ENCODE measurements at regions not wholly inside any gene's neighbourhood (a gene's known extent, or its start where the extent isn't known, plus 50 kb on each side); places are given as distances from the start of the nearest gene placed in this dataset.

DNA sequence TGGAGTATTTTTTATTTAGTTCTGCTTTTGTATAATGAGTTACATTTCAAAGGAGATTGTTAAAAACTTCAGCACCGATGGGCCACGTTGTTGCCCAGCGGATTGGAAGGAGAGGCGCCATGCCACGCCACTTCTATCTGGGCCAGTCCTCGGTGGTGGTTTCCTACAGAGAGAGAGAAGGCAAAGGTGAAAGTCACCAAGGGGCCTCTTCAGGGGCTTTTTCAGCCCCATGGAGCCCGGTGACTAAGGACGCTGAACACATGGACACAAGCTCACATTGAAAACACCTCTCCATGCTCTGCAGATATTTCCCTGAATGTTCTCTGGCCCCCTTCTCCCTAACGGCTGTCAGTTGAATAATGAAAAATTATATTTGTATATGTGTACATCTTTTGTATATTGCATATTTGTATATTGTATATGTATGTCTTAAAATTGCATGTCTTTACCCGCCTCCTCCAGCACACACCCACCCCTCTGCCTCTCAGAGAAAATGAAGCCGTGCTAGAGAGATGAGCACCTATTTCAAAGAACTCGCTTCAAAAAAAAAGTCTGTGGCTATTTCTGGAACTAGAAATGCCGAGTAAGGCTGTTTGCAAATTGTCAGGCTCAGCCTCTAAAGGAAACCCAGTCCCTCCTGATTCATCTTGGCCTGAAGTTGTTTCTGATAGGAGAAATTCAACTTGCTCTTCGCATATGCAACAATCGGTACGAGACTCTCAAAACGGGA, 91.9 kb upstream of the CDH4 start:
- in situ Hi-C loops (cut with MboI; ENCODE audit: low sequenced_read_pairs), result no loop called here
- H3K9me3 ChIP-seq, result no peaks in the 10 kb centered on the region

DNA sequence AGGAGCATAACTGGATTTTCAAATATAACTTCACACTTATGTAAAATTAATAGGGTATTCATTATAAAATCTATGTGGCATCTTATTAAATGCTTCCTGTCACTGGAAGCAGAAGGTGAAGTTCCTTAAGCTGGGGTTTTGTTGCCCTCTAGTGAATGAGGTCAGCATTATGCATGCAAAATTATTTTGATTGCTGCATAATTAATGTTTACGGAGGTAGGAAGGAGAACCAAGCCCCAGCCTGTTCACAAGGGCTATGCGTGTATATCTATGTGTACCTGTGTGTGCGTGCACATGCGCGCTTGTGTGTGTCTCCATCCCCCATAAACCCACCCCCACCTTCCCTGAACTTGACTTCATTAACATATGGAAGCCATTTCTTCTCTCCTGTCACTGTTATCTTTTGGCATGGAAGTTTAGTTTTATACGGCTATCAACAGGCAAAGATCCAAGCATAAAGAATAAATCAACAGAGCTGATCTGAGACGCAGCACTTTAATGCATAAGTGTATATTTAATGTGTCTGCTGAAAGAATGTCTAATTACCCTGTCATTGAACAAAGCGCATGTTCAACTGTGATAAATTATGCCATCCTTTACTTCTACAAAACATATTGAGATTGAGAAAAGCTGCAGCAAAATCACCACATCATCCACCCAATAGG, 90.2 kb upstream of the CDH4 start:
- Histone ChIP-seq H3K4me3 (no peak overlapping the region), H3K27me3 (ENCODE audit: low read depth) (no peaks in the 10 kb centered on the region), H3K9me3 (no peaks in the 10 kb centered on the region), H3K36me3 (replicated peaks) (no peaks in the 10 kb centered on the region), H3K4me1 (no peaks in the 10 kb centered on the region)
- in situ Hi-C loops (cut with MboI; ENCODE audit: low sequenced_read_pairs), result no loop called here
- DNase-seq (ENCODE audit: low spot score in 2 of 2), result no peak

More for the DNA sequence above, 91.9 kb upstream of the CDH4 start:
- H3K4me1 ChIP-seq, result no peaks in the 10 kb centered on the region
- H3K27me3 ChIP-seq (ENCODE audit: low read depth), result no peaks in the 10 kb centered on the region
- no peak overlapping the region for H3K4me3 ChIP-seq
- no peaks in the 10 kb centered on the region for H3K36me3 ChIP-seq (replicated peaks)
- DNase-seq (ENCODE audit: low spot score in 2 of 2), result no peak

DNA sequence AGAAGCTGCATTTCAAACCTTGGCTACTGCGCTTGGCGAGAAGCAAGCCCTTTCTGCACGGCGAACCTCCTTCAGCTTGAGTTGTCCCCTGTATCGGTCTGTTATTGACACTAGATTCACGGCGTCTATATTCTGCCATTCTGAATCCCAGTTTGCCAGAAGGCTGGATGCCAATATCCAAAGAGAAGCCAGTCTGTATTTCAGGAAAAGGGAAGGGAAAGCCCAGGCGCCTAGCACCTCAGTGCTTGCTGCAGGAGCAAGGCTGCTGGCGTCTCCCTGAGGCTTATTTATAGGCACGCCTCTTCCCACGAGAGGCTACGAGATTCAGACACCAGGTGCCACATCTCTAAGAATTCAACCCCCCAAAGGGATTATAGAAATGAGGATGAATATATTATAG, 89.6 kb upstream of the CDH4 start:
- Histone ChIP-seq H3K4me1 (no peaks in the 10 kb centered on the region), H3K9me3 (no peaks in the 10 kb centered on the region), H3K4me3 (no peak overlapping the region), H3K36me3 (replicated peaks) (no peaks in the 10 kb centered on the region), H3K27me3 (ENCODE audit: low read depth) (no peaks in the 10 kb centered on the region)
- in situ Hi-C loops (cut with MboI; ENCODE audit: low sequenced_read_pairs), result no loop called here
- no peak for DNase-seq (ENCODE audit: low spot score in 2 of 2)

DNA sequence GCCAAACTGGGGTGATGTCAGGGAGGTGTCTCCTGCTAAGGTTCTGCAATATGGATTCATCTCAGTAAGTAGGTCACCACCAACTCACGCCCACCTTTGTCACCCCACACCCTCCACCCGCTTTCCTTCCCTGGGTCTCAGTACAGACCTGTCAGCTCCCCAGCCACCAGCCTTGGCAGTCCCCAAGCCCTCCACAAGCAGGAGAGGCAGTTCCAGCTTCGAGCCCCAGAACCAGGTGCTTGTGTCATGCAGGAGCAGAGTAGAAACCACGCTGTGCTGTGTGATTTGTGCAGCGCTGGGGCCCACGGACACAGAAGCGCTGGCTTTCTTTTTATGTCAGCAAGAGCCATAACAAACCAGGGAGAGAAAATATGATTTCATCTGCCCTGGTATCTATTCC, 89.0 kb upstream of the CDH4 start:
- no peak for DNase-seq (ENCODE audit: low spot score in 2 of 2)
- no peaks in the 10 kb centered on the region for H3K27me3 ChIP-seq (ENCODE audit: low read depth)
- in situ Hi-C loops (cut with MboI; ENCODE audit: low sequenced_read_pairs), result no loop called here

DNA sequence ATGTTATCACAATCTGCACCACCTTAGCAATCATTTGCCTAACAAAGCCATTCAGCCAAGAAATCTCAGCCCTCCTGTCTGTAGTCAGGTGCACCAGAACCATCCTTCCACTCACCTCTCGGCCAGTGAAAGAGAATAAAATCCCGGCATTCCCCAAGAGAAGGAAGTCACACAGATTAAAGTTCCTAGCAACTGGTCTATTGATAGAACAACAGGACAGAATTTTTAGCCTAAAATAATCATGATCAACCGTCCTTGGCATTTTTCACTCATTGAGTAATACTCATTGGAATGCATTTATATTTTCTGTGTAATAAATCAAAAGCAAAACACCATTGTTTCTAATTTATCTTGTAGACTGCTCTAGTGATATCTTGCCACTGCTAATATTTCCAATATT, 85.7 kb upstream of the CDH4 start:
- in situ Hi-C loops (cut with MboI; ENCODE audit: low sequenced_read_pairs), result no loop called here
- DNase-seq (ENCODE audit: low spot score in 2 of 2), result no peak
- Histone ChIP-seq H3K9me3 (no peaks in the 10 kb centered on the region), H3K4me3 (no peak overlapping the region), H3K27me3 (ENCODE audit: low read depth) (no peaks in the 10 kb centered on the region), H3K36me3 (replicated peaks) (no peaks in the 10 kb centered on the region), H3K4me1 (no peaks in the 10 kb centered on the region)

More for the DNA sequence above, 89.0 kb upstream of the CDH4 start:
- no peaks in the 10 kb centered on the region for H3K4me1 ChIP-seq
- no peaks in the 10 kb centered on the region for H3K9me3 ChIP-seq
- no peak overlapping the region for H3K4me3 ChIP-seq
- no peaks in the 10 kb centered on the region for H3K36me3 ChIP-seq (replicated peaks)

DNA sequence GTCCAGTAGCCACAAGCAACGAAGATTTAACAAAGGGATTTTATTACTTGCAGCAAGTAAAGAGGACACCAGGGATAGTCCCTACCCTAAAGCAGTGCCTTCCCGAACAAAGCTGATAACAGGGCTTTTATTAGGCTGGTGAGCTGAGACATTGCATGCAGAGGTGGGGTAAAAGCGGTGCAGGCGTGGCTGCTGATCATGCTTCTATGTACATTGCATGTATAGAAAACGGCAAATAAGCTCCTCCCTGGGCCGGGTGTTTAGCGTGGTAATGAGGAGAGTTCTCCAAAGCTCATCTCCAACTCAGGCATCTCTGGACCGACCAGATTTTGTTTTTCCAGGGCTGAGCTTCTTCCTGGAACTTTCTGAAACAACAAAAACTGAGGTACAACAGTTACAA, 83.5 kb upstream of the CDH4 start:
- no peaks in the 10 kb centered on the region for H3K27me3 ChIP-seq (ENCODE audit: low read depth)
- no peaks in the 10 kb centered on the region for H3K4me1 ChIP-seq
- no peaks in the 10 kb centered on the region for H3K36me3 ChIP-seq (replicated peaks)
- DNase-seq (ENCODE audit: low spot score in 2 of 2), result no peak
- H3K9me3 ChIP-seq, result no peaks in the 10 kb centered on the region
- in situ Hi-C loops (cut with MboI; ENCODE audit: low sequenced_read_pairs), result no loop called here
- H3K4me3 ChIP-seq, result no peak overlapping the region

DNA sequence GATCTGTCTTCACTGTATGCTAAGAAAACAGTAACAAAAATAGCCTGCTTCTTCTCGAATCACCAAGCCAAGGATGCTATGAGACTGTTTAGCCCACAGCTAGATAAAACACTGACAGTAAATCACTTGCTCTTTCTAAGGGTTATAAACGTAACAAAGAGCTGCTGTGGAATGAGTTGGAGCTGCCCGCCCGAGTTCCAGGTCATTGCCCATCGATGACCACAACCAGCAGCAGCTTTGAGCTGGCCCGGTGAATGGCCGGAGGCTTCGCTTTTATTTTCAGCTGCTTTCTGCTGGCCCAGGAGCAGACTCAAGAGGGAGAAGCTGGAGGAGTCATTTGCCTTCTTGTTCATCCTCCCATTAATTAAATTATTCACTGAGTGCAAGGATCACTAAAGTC, 82.2 kb upstream of the CDH4 start:
- Histone ChIP-seq H3K9me3 (no peaks in the 10 kb centered on the region), H3K36me3 (replicated peaks) (no peaks in the 10 kb centered on the region), H3K4me1 (no peaks in the 10 kb centered on the region), H3K4me3 (no peak overlapping the region), H3K27me3 (ENCODE audit: low read depth) (no peaks in the 10 kb centered on the region)
- no peak for DNase-seq (ENCODE audit: low spot score in 2 of 2)
- in situ Hi-C loops (cut with MboI; ENCODE audit: low sequenced_read_pairs), result no loop called here

DNA sequence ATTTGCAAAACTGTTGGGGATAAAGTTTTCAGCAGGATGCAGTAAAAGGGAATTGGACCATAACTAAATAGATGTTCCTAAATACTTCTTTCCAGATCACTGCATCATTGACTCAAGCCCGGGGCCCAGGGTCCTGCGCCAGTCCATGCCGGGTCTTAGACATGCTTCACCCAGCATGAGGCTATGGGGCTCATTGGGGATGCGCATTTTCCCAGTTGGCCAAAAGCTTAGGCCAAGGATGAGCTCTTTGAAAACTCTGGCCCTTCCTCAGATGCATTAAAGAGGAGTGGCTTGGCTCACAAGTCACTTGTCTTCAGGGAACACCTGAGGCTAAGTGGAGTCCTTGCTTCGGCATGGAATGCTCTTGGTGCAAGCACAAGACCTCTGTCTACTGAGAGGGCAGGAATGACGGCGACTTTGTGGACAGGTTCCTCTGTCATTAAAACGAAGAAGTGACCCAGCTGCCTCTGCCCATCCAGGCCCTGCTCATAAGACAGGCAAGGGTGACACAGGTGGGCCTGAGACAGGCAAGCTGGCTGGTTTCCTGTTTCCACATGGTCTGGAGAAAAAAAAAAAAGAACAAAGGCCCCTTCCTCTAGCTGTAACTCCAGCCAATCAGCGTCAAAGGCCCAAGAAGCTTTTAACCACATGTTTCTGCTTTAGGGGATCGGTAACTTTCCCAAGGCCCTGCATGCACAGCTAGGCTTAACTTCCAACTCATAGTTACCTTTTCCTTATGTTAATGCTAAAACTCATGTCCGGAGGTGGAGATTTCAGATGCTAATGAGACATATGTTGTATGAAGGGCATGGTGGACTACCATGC, 81.4 kb upstream of the CDH4 start:
- H3K9me3 ChIP-seq, result no peaks in the 10 kb centered on the region
- H3K4me3 ChIP-seq, result no peak overlapping the region
- in situ Hi-C loops (cut with MboI; ENCODE audit: low sequenced_read_pairs), result no loop called here
- no peaks in the 10 kb centered on the region for H3K36me3 ChIP-seq (replicated peaks)
- no peak for DNase-seq (ENCODE audit: low spot score in 2 of 2)
- H3K27me3 ChIP-seq (ENCODE audit: low read depth), result no peaks in the 10 kb centered on the region
- H3K4me1 ChIP-seq, result no peaks in the 10 kb centered on the region

DNA sequence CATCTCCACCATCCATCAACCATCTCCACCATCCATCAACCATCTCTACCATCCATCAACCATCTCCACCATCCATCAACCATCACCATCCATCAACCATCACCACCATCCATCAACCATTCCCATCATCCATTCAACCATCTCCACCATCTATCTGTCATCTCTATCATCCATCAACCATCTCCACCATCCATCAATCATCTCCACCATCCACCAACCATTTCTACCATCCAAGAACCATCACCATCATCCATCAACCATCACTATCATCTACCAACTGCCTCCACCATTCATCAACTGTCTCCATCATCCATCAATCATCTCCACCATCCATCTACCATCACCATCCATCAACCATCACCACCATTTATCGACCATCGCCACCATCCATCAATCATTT, 78.8 kb upstream of the CDH4 start:
- Histone ChIP-seq H3K4me3 (no peak overlapping the region), H3K9me3 (no peaks in the 10 kb centered on the region), H3K4me1 (no peaks in the 10 kb centered on the region), H3K27me3 (ENCODE audit: low read depth) (no peaks in the 10 kb centered on the region), H3K36me3 (replicated peaks) (no peaks in the 10 kb centered on the region)
- in situ Hi-C loops (cut with MboI; ENCODE audit: low sequenced_read_pairs), result no loop called here
- no peak for DNase-seq (ENCODE audit: low spot score in 2 of 2)

DNA sequence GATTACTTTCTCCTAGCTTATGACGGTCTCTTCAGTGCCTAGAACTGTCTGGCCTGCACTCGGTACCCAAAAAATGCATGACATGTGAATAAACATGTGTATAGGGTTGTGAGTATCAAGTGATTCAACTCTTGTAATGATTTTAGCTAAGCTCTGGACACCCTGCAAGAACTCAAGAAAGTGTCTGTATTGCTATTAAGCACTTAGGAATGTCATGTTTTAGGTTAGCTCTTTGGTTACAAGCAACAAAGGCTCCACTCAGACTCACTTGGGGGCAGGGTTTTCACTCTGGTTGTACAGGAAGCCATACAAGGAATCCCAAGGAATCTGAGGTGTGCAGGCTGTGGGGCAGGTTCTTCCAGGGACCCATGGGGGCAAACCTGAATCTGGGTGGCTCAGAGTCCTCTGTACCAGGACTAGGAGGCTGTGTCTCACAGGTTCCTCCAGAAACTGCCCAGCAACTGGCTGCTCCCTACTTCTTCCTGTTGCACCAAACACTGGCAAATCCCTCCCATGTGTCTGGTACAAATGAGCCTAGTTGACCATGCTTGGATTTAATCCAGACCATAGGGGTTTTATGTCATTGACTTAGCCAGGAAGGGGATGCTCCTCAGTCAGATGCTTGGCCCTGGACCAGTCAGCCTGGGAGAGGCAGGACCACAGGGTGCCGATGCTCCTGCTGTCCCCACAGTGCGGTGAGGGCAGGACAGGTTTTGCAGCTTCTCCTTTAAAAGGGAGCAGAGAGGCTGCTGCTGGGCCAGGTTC, 77.9 kb upstream of the CDH4 start:
- no peaks in the 10 kb centered on the region for H3K36me3 ChIP-seq (replicated peaks)
- H3K9me3 ChIP-seq, result no peaks in the 10 kb centered on the region
- no peaks in the 10 kb centered on the region for H3K27me3 ChIP-seq (ENCODE audit: low read depth)
- DNase-seq (ENCODE audit: low spot score in 2 of 2), result no peak
- in situ Hi-C loops (cut with MboI; ENCODE audit: low sequenced_read_pairs), result no loop called here
- H3K4me3 ChIP-seq, result no peak overlapping the region
- H3K4me1 ChIP-seq, result no peaks in the 10 kb centered on the region

DNA sequence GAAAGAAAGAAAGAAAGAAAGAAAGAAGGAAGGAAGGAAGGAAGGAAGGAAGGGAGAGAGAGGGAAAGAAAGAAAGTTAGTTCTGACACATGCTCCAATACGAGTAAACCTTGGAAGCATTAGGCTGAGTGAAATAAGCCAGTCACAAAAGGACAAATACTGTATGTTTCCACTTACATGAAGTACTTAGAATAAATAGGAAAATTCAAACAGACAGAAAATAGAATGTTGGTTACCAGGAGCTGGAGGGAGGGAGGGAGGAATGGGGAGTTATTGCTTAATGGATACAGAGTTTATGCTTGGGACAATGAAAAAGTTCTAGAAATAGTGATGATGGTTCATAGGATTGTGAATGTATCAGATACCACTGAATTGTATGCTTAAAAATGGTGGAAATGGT, 75.2 kb upstream of the CDH4 start:
- Histone ChIP-seq H3K36me3 (replicated peaks) (no peaks in the 10 kb centered on the region), H3K27me3 (ENCODE audit: low read depth) (no peaks in the 10 kb centered on the region), H3K4me1 (no peaks in the 10 kb centered on the region), H3K4me3 (no peak overlapping the region), H3K9me3 (no peaks in the 10 kb centered on the region)
- in situ Hi-C loops (cut with MboI; ENCODE audit: low sequenced_read_pairs), result no loop called here
- DNase-seq (ENCODE audit: low spot score in 2 of 2), result no peak

DNA sequence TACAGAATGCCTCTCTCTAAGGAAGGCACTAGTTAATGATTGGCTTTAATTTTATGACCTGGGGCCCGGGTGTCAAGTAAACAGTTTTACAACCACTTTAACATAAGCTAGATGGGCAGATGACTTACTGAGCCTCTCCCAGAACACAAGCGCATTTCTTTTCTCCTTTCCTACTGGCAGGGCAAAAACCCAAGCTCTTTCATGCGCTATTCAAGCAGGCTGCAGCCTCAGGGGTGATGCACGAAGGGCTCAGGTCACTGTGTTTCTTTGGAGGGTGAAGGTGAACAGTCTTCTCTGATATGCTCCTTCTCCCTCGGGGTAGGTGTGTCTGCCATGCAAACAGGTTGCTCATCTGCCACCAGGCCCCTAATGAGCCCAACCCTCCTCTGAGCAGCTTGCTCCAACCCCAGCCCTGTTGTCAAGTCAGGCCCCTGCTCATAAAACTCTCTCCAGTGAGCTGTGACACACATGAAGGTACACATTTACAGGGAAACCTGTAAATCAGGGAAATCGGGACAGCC, 73.5 kb upstream of the CDH4 start:
- H3K4me1 ChIP-seq, result no peaks in the 10 kb centered on the region
- no peaks in the 10 kb centered on the region for H3K27me3 ChIP-seq (ENCODE audit: low read depth)
- in situ Hi-C loops (cut with MboI; ENCODE audit: low sequenced_read_pairs), result no loop called here
- no peak for DNase-seq (ENCODE audit: low spot score in 2 of 2)
- H3K36me3 ChIP-seq (replicated peaks), result no peaks in the 10 kb centered on the region
- no peak overlapping the region for H3K4me3 ChIP-seq
- H3K9me3 ChIP-seq, result no peaks in the 10 kb centered on the region

DNA sequence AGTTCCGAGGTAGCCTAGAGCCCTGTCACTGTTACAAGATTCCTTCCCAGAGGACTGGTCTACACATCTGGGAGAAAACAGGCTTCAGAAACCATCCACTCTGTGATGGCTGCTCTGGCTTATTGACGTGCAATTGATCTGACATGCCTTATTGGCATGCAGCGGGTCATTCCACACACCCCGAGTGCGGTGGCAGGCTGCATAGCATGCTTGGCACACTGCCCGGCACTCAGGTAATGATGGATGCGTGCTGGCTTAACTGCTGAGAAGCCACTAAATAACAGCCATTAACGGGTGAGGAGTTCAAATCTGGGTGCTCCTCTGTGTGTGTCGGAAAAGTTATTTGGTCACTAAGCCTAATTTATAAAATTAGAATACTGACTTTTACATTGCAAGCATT, 67.9 kb upstream of the CDH4 start:
- H3K36me3 ChIP-seq (replicated peaks), result no peaks in the 10 kb centered on the region
- in situ Hi-C loops (cut with MboI; ENCODE audit: low sequenced_read_pairs), result no loop called here
- no peaks in the 10 kb centered on the region for H3K9me3 ChIP-seq
- no peaks in the 10 kb centered on the region for H3K4me1 ChIP-seq
- H3K4me3 ChIP-seq, result no peak overlapping the region
- H3K27me3 ChIP-seq (ENCODE audit: low read depth), result no peaks in the 10 kb centered on the region
- DNase-seq (ENCODE audit: low spot score in 2 of 2), result no peak
